T47D (cell line): ENCODE measurements at regions not wholly inside any gene's neighbourhood (a gene's known extent, or its start where the extent isn't known, plus 50 kb on each side); places are given as distances from the start of the nearest gene placed in this dataset.

Source experiments
- DNase-seq, 2 experiments: peaks; one replicate each; pipeline versions ENCODE4 v3.0.0 to v3.0.0-alpha.2; 2011 to 2012; ENCODE audit warnings: low read depth in 1 of 2, low spot score in 1 of 2
- JUND ChIP-seq: IDR thresholded peaks from 2 replicates; pipeline ENCODE4 v1.6.1; 2012; ENCODE audit warnings: low read depth
- in situ Hi-C: cut with HindIII; loops from 2 replicates; pipeline ENCODE4 v1.10.0; 2016; ENCODE audit warnings: low sequenced_read_pairs, low pct_unique_long_range_greater_than_20kb

- DNase-seq = no peak
- no peak for TF ChIP-seq JUND
- in situ Hi-C loops = no loop called here
Observed at GRCh38 chr13:63128716-63129115, 1713.1 kb upstream of the PCDH20 start.

GRCh38 chr13:63124863-63125262, 1709.2 kb upstream of the PCDH20 start:
- no peak for TF ChIP-seq JUND
- peak in 1 of 2 experiments; percentile 37 for DNase-seq
- in situ Hi-C loops = no loop called here

- DNase-seq = no peak
- in situ Hi-C loops = no loop called here
- TF ChIP-seq JUND = no peak
Observed at GRCh38 chr13:63120883-63121282, 1705.2 kb upstream of the PCDH20 start.

- in situ Hi-C loops = no loop called here
- no peak for DNase-seq
- TF ChIP-seq JUND = no peak
Observed at GRCh38 chr13:63117710-63118109, 1702.1 kb upstream of the PCDH20 start.

- no peak for DNase-seq
- in situ Hi-C loops = no loop called here
- no peak for TF ChIP-seq JUND
Observed at GRCh38 chr13:63112799-63113395, 1697.2 kb upstream of the PCDH20 start.

- no peak for TF ChIP-seq JUND
- in situ Hi-C loops = no loop called here
- no peak for DNase-seq
Observed at GRCh38 chr13:63110466-63110865, 1694.8 kb upstream of the PCDH20 start.

- in situ Hi-C loops = no loop called here
- no peak for TF ChIP-seq JUND
Observed at GRCh38 chr13:63107179-63107943, 1691.7 kb upstream of the PCDH20 start.

GRCh38 chr13:63094717-63095116, 1679.1 kb upstream of the PCDH20 start:
- DNase-seq = no peak
- in situ Hi-C loops = no loop called here
- TF ChIP-seq JUND = no peak

More at GRCh38 chr13:63107179-63107943, 1691.7 kb upstream of the PCDH20 start:
- DNase-seq = peak in 1 of 2 experiments; percentile 6

GRCh38 chr13:63093907-63094469, 1678.3 kb upstream of the PCDH20 start:
- in situ Hi-C loops = no loop called here
- DNase-seq = no peak
- TF ChIP-seq JUND = no peak

GRCh38 chr13:63092456-63092855, 1676.8 kb upstream of the PCDH20 start:
- in situ Hi-C loops = no loop called here
- DNase-seq = no peak
- TF ChIP-seq JUND = no peak

- DNase-seq = no peak
- in situ Hi-C loops = no loop called here
- no peak for TF ChIP-seq JUND
Observed at GRCh38 chr13:63090524-63090923, 1674.9 kb upstream of the PCDH20 start.

- DNase-seq = no peak
- no peak for TF ChIP-seq JUND
- in situ Hi-C loops = no loop called here
Observed at GRCh38 chr13:63088226-63088625, 1672.6 kb upstream of the PCDH20 start.

- TF ChIP-seq JUND = no peak
- DNase-seq = no peak
- in situ Hi-C loops = no loop called here
Observed at GRCh38 chr13:63086286-63086685, 1670.6 kb upstream of the PCDH20 start.
